ENCODE measurements at regions not wholly inside any gene's neighbourhood (a gene's known extent, or its start where the extent isn't known, plus 50 kb on each side); places are given as distances from the start of the nearest gene placed in this dataset.
"Not testable (repeated sequence)": the region's sequence is repeated elsewhere in the genome, so short reads cannot be mapped to it uniquely, and the experiment has no call there.

GRCh38 chr4:153099391-153100140 is 104.7 kb upstream of the TRIM2 start:
- TF ChIP-seq SUZ12 (IDR thresholded peaks at IDR 0.05; ENCODE audit: extremely low read depth, insufficient read depth, insufficient read length) (no peak), YY1 (IDR thresholded peaks at IDR 0.05; ENCODE audit: insufficient read depth, insufficient read length) (no peak), ZNF274 (IDR thresholded peaks at IDR 0.05; ENCODE audit: low read depth, low read length) (no peak)
- Histone ChIP-seq H3K9ac (ENCODE audit: insufficient read length, low read depth) (no peak overlapping the region), H3K4me3 (ENCODE audit: insufficient read length, low read depth) (no peak overlapping the region), H3K36me3 (ENCODE audit: insufficient read depth, insufficient read length, low read length) (no peaks in the 10 kb centered on the region), H3K4me1 (ENCODE audit: insufficient read depth, insufficient read length) (no peaks in the 10 kb centered on the region), H3K9me3 (ENCODE audit: insufficient read depth, low read length) (no peaks in the 10 kb centered on the region), H3K27me3 (ENCODE audit: insufficient read depth, insufficient read length) (no peaks in the 10 kb centered on the region)
- no peak for DNase-seq (ENCODE audit: low read depth, low spot score)

DNA sequence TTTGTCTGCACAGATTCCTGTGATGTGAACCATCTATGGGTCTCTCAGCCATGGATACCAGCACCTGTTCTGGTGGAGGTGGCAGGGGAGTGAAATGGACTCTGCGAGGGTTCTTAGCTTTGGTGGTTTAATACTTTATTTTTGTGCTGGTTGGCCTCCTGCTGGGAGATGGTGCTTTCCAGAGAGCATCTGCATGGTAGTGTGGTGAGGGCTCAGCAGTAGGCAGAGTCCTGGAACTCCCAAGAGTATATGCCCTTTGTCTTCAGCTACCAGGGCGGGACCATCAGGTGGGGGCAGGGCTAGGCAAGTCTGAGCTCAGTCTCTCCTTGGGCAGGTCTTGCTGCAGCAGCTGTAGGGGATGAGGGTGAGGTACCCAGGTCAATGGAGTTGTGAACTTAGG is 97.5 kb upstream of the TRIM2 start:
- H3K4me1 ChIP-seq (ENCODE audit: insufficient read depth, insufficient read length); H3K9ac ChIP-seq (ENCODE audit: insufficient read length, low read depth); H3K9me3 ChIP-seq (ENCODE audit: insufficient read depth, low read length); H3K27me3 ChIP-seq (ENCODE audit: insufficient read depth, insufficient read length); DNase-seq (ENCODE audit: low read depth, low spot score); H3K4me3 ChIP-seq (ENCODE audit: insufficient read length, low read depth); H3K36me3 ChIP-seq (ENCODE audit: insufficient read depth, insufficient read length, low read length): not testable (repeated sequence)

DNA sequence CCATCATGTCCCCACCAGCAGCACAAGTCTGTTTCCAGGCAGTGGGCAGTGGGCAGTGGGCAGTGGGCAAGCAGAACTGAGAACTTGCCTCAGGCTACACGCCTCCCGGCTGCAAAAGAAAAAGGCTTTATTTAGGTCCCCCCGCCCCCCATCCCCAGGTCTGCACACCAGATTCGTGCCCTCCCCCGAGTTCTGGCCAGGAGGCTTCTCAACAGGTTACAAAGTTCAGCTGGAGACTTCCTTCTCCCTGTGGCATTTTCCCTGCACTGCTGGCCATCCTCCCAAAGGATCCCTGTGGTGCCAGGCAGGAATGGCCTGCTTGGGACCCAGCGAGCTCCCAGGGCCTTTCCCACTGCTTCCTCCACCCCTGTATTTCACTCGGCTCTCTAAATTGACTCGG is 97.0 kb upstream of the TRIM2 start:
- Histone ChIP-seq H3K9me3 (ENCODE audit: insufficient read depth, low read length) (no peaks in the 10 kb centered on the region), H3K27me3 (ENCODE audit: insufficient read depth, insufficient read length) (no peaks in the 10 kb centered on the region), H3K4me3 (ENCODE audit: insufficient read length, low read depth) (no peak overlapping the region), H3K9ac (ENCODE audit: insufficient read length, low read depth) (no peak overlapping the region), H3K36me3 (ENCODE audit: insufficient read depth, insufficient read length, low read length) (no peaks in the 10 kb centered on the region), H3K4me1 (ENCODE audit: insufficient read depth, insufficient read length) (peaks cover 3% of the 10 kb centered on the region)
- DNase-seq (ENCODE audit: low read depth, low spot score): no peak
- TF ChIP-seq YY1 (IDR thresholded peaks at IDR 0.05; ENCODE audit: insufficient read depth, insufficient read length): no peak
- TF ChIP-seq ZNF274 (IDR thresholded peaks at IDR 0.05; ENCODE audit: low read depth, low read length): no peak
- TF ChIP-seq SUZ12 (IDR thresholded peaks at IDR 0.05; ENCODE audit: extremely low read depth, insufficient read depth, insufficient read length): no peak

DNA sequence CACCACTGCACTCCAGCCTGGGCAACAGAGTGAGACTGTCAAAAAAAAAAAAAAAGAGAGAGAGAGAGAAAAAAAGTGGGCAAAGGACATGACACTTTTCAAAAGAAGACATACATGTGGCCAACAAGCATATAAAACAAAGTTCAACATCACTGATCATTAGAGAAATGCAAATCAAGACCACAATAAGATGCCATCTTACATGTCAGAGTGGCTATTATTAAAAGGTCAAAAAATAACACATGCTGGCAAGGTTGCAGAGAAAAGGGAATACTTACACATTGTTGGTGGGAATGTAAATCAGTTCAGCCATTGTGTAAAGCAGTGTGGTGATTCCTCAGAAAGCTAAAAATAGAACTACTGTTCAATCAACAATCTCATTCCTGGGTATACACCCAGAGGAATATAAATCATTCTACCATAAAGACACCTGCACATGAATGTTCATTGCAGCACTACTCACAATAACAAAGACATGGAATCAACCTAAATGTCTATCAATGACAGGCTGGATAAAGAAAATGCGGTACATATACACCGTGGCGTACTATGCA is 94.9 kb upstream of the TRIM2 start:
- H3K27me3 ChIP-seq (ENCODE audit: insufficient read depth, insufficient read length): no peaks in the 10 kb centered on the region
- no peak for TF ChIP-seq SUZ12 (IDR thresholded peaks at IDR 0.05; ENCODE audit: extremely low read depth, insufficient read depth, insufficient read length)
- no peak for TF ChIP-seq ZNF274 (IDR thresholded peaks at IDR 0.05; ENCODE audit: low read depth, low read length)
- TF ChIP-seq YY1 (IDR thresholded peaks at IDR 0.05; ENCODE audit: insufficient read depth, insufficient read length): no peak
- H3K4me1 ChIP-seq (ENCODE audit: insufficient read depth, insufficient read length): peaks cover 3% of the 10 kb centered on the region
- no peak overlapping the region for H3K4me3 ChIP-seq (ENCODE audit: insufficient read length, low read depth)
- no peak for DNase-seq (ENCODE audit: low read depth, low spot score)
- no peaks in the 10 kb centered on the region for H3K36me3 ChIP-seq (ENCODE audit: insufficient read depth, insufficient read length, low read length)
- no peak overlapping the region for H3K9ac ChIP-seq (ENCODE audit: insufficient read length, low read depth)
- H3K9me3 ChIP-seq (ENCODE audit: insufficient read depth, low read length): no peaks in the 10 kb centered on the region

DNA sequence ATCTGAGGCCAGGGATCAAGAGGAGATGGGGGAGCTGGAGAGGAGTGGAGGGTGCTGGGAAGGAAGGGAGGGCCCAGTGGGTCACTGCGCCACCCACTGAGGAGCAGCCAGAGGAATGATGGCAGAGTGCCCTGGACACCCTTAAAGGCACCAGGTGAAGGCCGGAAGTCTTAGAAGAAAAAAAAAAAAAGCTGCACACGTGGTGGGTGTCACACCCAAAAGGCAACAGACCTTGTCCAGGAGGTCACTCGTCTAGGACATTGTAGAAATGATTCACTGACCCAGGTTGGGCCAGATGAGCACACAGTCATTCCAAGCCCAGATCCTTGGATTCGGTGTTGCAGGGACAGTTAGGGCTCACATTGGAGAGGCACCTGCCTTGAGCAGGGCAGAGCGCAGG is 93.5 kb upstream of the TRIM2 start:
- Histone ChIP-seq H3K4me1 (ENCODE audit: insufficient read depth, insufficient read length) (peaks cover 5% of the 10 kb centered on the region), H3K27me3 (ENCODE audit: insufficient read depth, insufficient read length) (no peaks in the 10 kb centered on the region), H3K36me3 (ENCODE audit: insufficient read depth, insufficient read length, low read length) (no peaks in the 10 kb centered on the region), H3K4me3 (ENCODE audit: insufficient read length, low read depth) (no peak overlapping the region), H3K9ac (ENCODE audit: insufficient read length, low read depth) (no peak overlapping the region), H3K9me3 (ENCODE audit: insufficient read depth, low read length) (no peaks in the 10 kb centered on the region)
- no peak for DNase-seq (ENCODE audit: low read depth, low spot score)
- TF ChIP-seq YY1 (IDR thresholded peaks at IDR 0.05; ENCODE audit: insufficient read depth, insufficient read length) (no peak), ZNF274 (IDR thresholded peaks at IDR 0.05; ENCODE audit: low read depth, low read length) (no peak), SUZ12 (IDR thresholded peaks at IDR 0.05; ENCODE audit: extremely low read depth, insufficient read depth, insufficient read length) (no peak)

DNA sequence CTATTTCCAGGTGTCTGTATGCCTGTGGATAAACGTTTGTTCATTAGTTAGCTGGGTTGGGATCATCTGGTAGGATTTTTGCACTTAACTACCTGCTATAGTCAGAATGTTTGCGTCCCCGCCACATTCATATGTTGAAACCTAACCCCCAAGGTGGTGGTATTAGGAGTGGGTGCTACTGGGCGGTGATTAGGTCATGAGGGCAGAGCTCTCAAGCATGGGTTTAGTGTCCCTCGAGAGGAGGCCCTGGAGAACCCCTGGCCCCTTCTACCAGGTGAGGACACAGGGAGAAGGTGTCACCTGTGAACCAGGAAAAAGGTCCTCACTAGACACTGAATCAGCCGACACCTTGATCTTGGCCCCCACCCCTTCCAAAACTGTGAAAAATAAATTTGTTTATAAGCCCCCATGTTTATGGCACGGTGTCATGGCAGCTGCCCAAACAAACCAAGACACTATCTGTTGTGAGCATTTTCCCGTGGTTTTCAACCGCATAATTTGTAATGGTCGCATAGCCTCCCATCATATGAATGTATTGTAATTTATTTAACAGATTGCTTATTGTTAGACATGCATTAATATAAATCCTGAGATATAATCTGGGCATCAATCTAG is 92.7 kb upstream of the TRIM2 start:
- H3K27me3 ChIP-seq (ENCODE audit: insufficient read depth, insufficient read length): no peaks in the 10 kb centered on the region
- no peak for DNase-seq (ENCODE audit: low read depth, low spot score)
- peaks cover 5% of the 10 kb centered on the region for H3K4me1 ChIP-seq (ENCODE audit: insufficient read depth, insufficient read length)
- H3K9ac ChIP-seq (ENCODE audit: insufficient read length, low read depth): no peak overlapping the region
- no peaks in the 10 kb centered on the region for H3K9me3 ChIP-seq (ENCODE audit: insufficient read depth, low read length)
- TF ChIP-seq YY1 (IDR thresholded peaks at IDR 0.05; ENCODE audit: insufficient read depth, insufficient read length) (no peak), SUZ12 (IDR thresholded peaks at IDR 0.05; ENCODE audit: extremely low read depth, insufficient read depth, insufficient read length) (no peak), ZNF274 (IDR thresholded peaks at IDR 0.05; ENCODE audit: low read depth, low read length) (no peak)
- no peaks in the 10 kb centered on the region for H3K36me3 ChIP-seq (ENCODE audit: insufficient read depth, insufficient read length, low read length)
- H3K4me3 ChIP-seq (ENCODE audit: insufficient read length, low read depth): no peak overlapping the region

GRCh38 chr4:153112041-153112441 is 92.2 kb upstream of the TRIM2 start:
- Histone ChIP-seq H3K4me1 (ENCODE audit: insufficient read depth, insufficient read length) (peaks cover 3% of the 10 kb centered on the region), H3K9ac (ENCODE audit: insufficient read length, low read depth) (no peak overlapping the region)
- no peak for TF ChIP-seq SUZ12 (IDR thresholded peaks at IDR 0.05; ENCODE audit: extremely low read depth, insufficient read depth, insufficient read length)
- no peak for TF ChIP-seq YY1 (IDR thresholded peaks at IDR 0.05; ENCODE audit: insufficient read depth, insufficient read length)
- no peak for TF ChIP-seq ZNF274 (IDR thresholded peaks at IDR 0.05; ENCODE audit: low read depth, low read length)

More at GRCh38 chr4:153112041-153112441, 92.2 kb upstream of the TRIM2 start:
- no peak for DNase-seq (ENCODE audit: low read depth, low spot score)
- H3K36me3 ChIP-seq (ENCODE audit: insufficient read depth, insufficient read length, low read length): no peaks in the 10 kb centered on the region
- no peaks in the 10 kb centered on the region for H3K27me3 ChIP-seq (ENCODE audit: insufficient read depth, insufficient read length)
- no peaks in the 10 kb centered on the region for H3K9me3 ChIP-seq (ENCODE audit: insufficient read depth, low read length)
- no peak overlapping the region for H3K4me3 ChIP-seq (ENCODE audit: insufficient read length, low read depth)
